Calu3 (cell line): ENCODE measurements at regions not wholly inside any gene's neighbourhood (a gene's known extent, or its start where the extent isn't known, plus 50 kb on each side); places are given as distances from the start of the nearest gene placed in this dataset.

Experiments
- BruUV-seq: library from RNA; stranded (reverse); fragments of 400-500 nt; replicated peaks from 2 replicates; lab custom pipeline; 2021; lab: Mats Ljungman, UMichigan
- CTCF ChIA-PET: fragments of 300-600 bp; sonication (Branson Sonifier 250); formaldehyde crosslinking; loops from one replicate; lab custom pipeline; 2022; ENCODE audit warnings: antibody characterized with exemption; lab: Charles Lee
- DNase-seq: peaks from one replicate; pipeline ENCODE4 v3.0.0; 2022
- H3K27ac Mint-ChIP-seq: one replicate; pipeline ENCODE4 v1.8.0; 2022; ENCODE audit warnings: mixed read lengths; ENCODE audit not compliant: unreplicated experiment
- H3K27me3 Mint-ChIP-seq: one replicate; pipeline ENCODE4 v1.8.0; 2022; ENCODE audit warnings: mixed read lengths; ENCODE audit not compliant: unreplicated experiment
- H3K36me3 Mint-ChIP-seq: one replicate; pipeline ENCODE4 v1.8.0; 2022; ENCODE audit warnings: mild to moderate bottlenecking, moderate library complexity, mixed read lengths; ENCODE audit not compliant: insufficient read depth, unreplicated experiment
- H3K4me1 Mint-ChIP-seq: one replicate; pipeline ENCODE4 v1.8.0; 2022; ENCODE audit warnings: mild to moderate bottlenecking, low read depth, mixed read lengths; ENCODE audit not compliant: unreplicated experiment
- H3K4me3 Mint-ChIP-seq: one replicate; pipeline ENCODE4 v1.8.0; 2022; ENCODE audit warnings: mild to moderate bottlenecking, low read depth, moderate library complexity, mixed read lengths; ENCODE audit not compliant: unreplicated experiment
- H3K9me3 Mint-ChIP-seq: one replicate; pipeline ENCODE4 v1.8.0; 2022; ENCODE audit warnings: low read depth, mixed read lengths; ENCODE audit not compliant: unreplicated experiment
- CTCF ChIP-seq: fragments of 200-600 bp; IDR thresholded peaks from one replicate; pipeline ENCODE4 v1.8.0; 2022; ENCODE audit warnings: antibody characterized with exemption; ENCODE audit not compliant: unreplicated experiment
- intact Hi-C: fragments of 100-400 bp; cut with micrococcal nuclease; formaldehyde crosslinking; loops from one replicate; pipeline ENCODE4 v1.10.0; 2022; ENCODE audit not compliant: unreplicated experiment

GRCh38 chr10:125377368-125377767, 217.0 kb upstream of the CTBP2 start:
- CTCF ChIA-PET, result no interaction called here

DNA sequence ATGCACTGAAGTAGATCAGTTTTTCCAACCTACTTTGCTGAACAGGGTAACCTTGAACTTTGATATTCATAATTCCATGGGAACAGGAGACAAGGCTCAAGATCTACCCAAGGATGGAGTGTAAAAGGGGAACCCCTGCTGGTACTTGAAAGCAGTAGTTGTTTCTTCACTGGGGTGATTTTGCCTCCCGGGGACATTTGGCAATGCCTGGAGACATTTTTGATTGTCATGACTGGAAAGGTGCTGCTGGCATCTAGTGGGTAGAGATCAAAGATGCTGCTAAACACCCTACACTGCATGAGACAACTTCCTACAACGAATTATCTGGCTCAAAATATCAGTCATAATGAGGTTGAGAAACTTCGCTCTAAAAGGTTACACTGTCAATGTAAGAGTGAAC, 214.8 kb upstream of the CTBP2 start:
- peaks cover 7% of the 10 kb centered on the region for H3K4me1 Mint-ChIP-seq
- no peaks in the 10 kb centered on the region for H3K27me3 Mint-ChIP-seq
- BruUV-seq, result no TSS peak
- DNase-seq, result peak; percentile 35
- no peaks in the 10 kb centered on the region for H3K9me3 Mint-ChIP-seq
- no peak overlapping the region for H3K4me3 Mint-ChIP-seq
- no peak for TF ChIP-seq CTCF
- H3K36me3 Mint-ChIP-seq, result no peaks in the 10 kb centered on the region
- no peak overlapping the region for H3K27ac Mint-ChIP-seq
- CTCF ChIA-PET, result no interaction called here
- intact Hi-C loops, result loop anchor here (10.0 kb wide), 1 partner anchor 330 kb away; no protein-coding TSS in a partner anchor

More at GRCh38 chr10:125377368-125377767, 217.0 kb upstream of the CTBP2 start:
- no peak overlapping the region for H3K27ac Mint-ChIP-seq
- TF ChIP-seq CTCF, result no peak
- no peaks in the 10 kb centered on the region for H3K36me3 Mint-ChIP-seq
- intact Hi-C loops, result loop anchor here (10.0 kb wide), 1 partner anchor 333 kb away; no protein-coding TSS in a partner anchor
- H3K4me1 Mint-ChIP-seq, result peaks cover 7% of the 10 kb centered on the region
- H3K27me3 Mint-ChIP-seq, result no peaks in the 10 kb centered on the region
- no peaks in the 10 kb centered on the region for H3K9me3 Mint-ChIP-seq
- H3K4me3 Mint-ChIP-seq, result no peak overlapping the region
- no TSS peak for BruUV-seq
- no peak for DNase-seq

GRCh38 chr10:125373546-125373945, 213.2 kb upstream of the CTBP2 start:
- TF ChIP-seq CTCF, result no peak
- peaks cover 7% of the 10 kb centered on the region for H3K4me1 Mint-ChIP-seq
- intact Hi-C loops, result loop anchor here (10.0 kb wide), 1 partner anchor 329 kb away; no protein-coding TSS in a partner anchor
- H3K36me3 Mint-ChIP-seq, result no peaks in the 10 kb centered on the region
- no peak overlapping the region for H3K4me3 Mint-ChIP-seq
- DNase-seq, result no peak
- no peaks in the 10 kb centered on the region for H3K9me3 Mint-ChIP-seq
- no peaks in the 10 kb centered on the region for H3K27me3 Mint-ChIP-seq
- no peak overlapping the region for H3K27ac Mint-ChIP-seq
- CTCF ChIA-PET, result no interaction called here
- no TSS peak for BruUV-seq

- CTCF ChIA-PET, result no interaction called here
- Mint-ChIP-seq H3K27ac (no peak overlapping the region), H3K4me3 (no peak overlapping the region), H3K4me1 (no peaks in the 10 kb centered on the region), H3K36me3 (no peaks in the 10 kb centered on the region), H3K9me3 (no peaks in the 10 kb centered on the region), H3K27me3 (no peaks in the 10 kb centered on the region)
- DNase-seq, result no peak
- no peak for TF ChIP-seq CTCF
- intact Hi-C loops, result loop anchor here (10.0 kb wide), 1 partner anchor 326 kb away; no protein-coding TSS in a partner anchor
- BruUV-seq, result no TSS peak
Observed at GRCh38 chr10:125370578-125370977, 210.2 kb upstream of the CTBP2 start.
